ENCODE measurements at regions not wholly inside any gene's neighbourhood (a gene's known extent, or its start where the extent isn't known, plus 50 kb on each side); places are given as distances from the start of the nearest gene placed in this dataset.
A peak's percentile ranks its signal among the peaks of the same experiment; 100 is the strongest.

- Histone ChIP-seq H3K14ac (ENCODE audit: insufficient read depth, low read length) (no peak overlapping the region), H4K91ac (ENCODE audit: insufficient read length, low read depth, low read length) (no peak overlapping the region), H3K4me1 (ENCODE audit: insufficient read depth, low read length) (no peaks in the 10 kb centered on the region), H3K27ac (ENCODE audit: insufficient read length, low read depth, low read length) (no peak overlapping the region), H3K79me1 (ENCODE audit: insufficient read depth, low read depth, low read length, poor library complexity, severe bottlenecking) (no peaks in the 10 kb centered on the region), H3K79me2 (ENCODE audit: insufficient read depth, low read length) (no peaks in the 10 kb centered on the region), H4K5ac (ENCODE audit: insufficient read length, low read depth, low read length) (no peak overlapping the region), H2BK12ac (ENCODE audit: insufficient read length, low read depth, low read length) (no peak overlapping the region), H3K4ac (ENCODE audit: low read depth, low read length) (no peak overlapping the region), H4K8ac (replicated peaks; ENCODE audit: insufficient read length, low read depth, low read length) (no peak overlapping the region), H3K9ac (ENCODE audit: extremely low read depth, insufficient read length, low read length) (no peak overlapping the region), H3T11ph (ENCODE audit: low read length) (no peak overlapping the region), H4K20me1 (ENCODE audit: control insufficient read depth, insufficient read depth, insufficient read length) (no peaks in the 10 kb centered on the region), H2BK5ac (ENCODE audit: insufficient read length, low read length) (no peak overlapping the region), H3K23me2 (ENCODE audit: insufficient read length, low read depth, low read length, poor library complexity, severe bottlenecking) (no peaks in the 10 kb centered on the region), H3K9me3 (ENCODE audit: control insufficient read depth, low read depth, low read length) (no peaks in the 10 kb centered on the region), H2AFZ (ENCODE audit: low read length) (no peak overlapping the region), H2AK5ac (ENCODE audit: insufficient read length, low read length) (no peak overlapping the region), H2BK120ac (ENCODE audit: low read depth, low read length, poor library complexity, severe bottlenecking) (no peak overlapping the region), H3K18ac (ENCODE audit: insufficient read length, low read depth, low read length) (no peak overlapping the region), H2BK20ac (ENCODE audit: low read depth, low read length, poor library complexity, severe bottlenecking) (no peak overlapping the region), H3K23ac (ENCODE audit: insufficient read length, low read depth, low read length) (no peak overlapping the region), H2BK15ac (ENCODE audit: low read depth, low read length) (no peak overlapping the region), H3K56ac (ENCODE audit: insufficient read length, low read depth, low read length) (no peak overlapping the region), H3K4me2 (ENCODE audit: insufficient read depth, insufficient read length, low read length) (no peak overlapping the region), H3K27me3 (ENCODE audit: insufficient read depth, low read length) (no peaks in the 10 kb centered on the region)
- H3K27ac Mint-ChIP-seq, result peak overlapping the region in 1 of 3 experiments; percentile 12; a peak in 1 of 7 replicates
- no peak overlapping the region for H3K4me3 Mint-ChIP-seq
- no peaks in the 10 kb centered on the region for H3K36me3 Mint-ChIP-seq (ENCODE audit: insufficient read depth in 1 of 3, low read depth in 3 of 3)
- no CpG with 5 or more reads among the region's 5 CpGs for WGBS (ENCODE audit: extremely low coverage, insufficient read length, low lambda C conversion rate)
- no peak for DNase-seq
- TF ChIP-seq CTCF (conservative IDR thresholded peaks at IDR 0.05), result no peak
- H3K4me1 Mint-ChIP-seq, result peaks cover 7 to 10% of the 10 kb centered on the region in 2 experiments; a peak in 2 of 4 replicates
- H3K9me3 Mint-ChIP-seq, result no peaks in the 10 kb centered on the region; a peak in 1 of 5 replicates
- no peaks in the 10 kb centered on the region; the same call in 1 of the 2 replicates for H3K27me3 Mint-ChIP-seq (ENCODE audit: low read depth)
Measured at GRCh38 chr11:93917673-93918072, 67.3 kb upstream of the VSTM5 start.

Data from H9 (cell line).